ENCODE measurements at regions not wholly inside any gene's neighbourhood (a gene's known extent, or its start where the extent isn't known, plus 50 kb on each side); places are given as distances from the start of the nearest gene placed in this dataset.

DNA sequence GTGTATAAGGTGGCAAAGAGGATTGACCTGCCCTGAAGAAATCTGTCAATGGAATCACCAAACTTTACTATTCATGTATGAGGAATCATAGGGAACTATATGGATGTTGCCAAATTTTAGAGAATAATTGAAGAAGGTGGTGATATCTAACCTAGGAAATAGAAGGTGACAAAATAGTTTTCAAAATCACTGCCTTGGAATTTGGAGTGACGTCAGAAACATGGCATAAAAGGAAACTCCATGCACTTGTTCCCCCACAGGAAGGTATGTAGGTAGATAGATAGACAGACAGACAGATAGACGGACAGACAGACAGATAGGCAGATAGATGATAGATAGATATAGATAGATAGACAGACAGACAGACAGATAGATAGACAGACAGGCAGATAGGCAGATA, 793.9 kb upstream of the AMOT start:
- H3K36me3 ChIP-seq (ENCODE audit: insufficient read depth, low read length): no peaks in the 10 kb centered on the region
- H3K79me2 ChIP-seq (ENCODE audit: low read length): no peaks in the 10 kb centered on the region
- H3K27me3 ChIP-seq (ENCODE audit: low read length): no peaks in the 10 kb centered on the region
- H3K9me2 ChIP-seq (replicated peaks; ENCODE audit: insufficient read depth, low read length): no peaks in the 10 kb centered on the region
- H3K4me3 ChIP-seq (ENCODE audit: low read length): no peak overlapping the region
- DNase-seq: no peak
- H4K20me1 ChIP-seq (ENCODE audit: insufficient read depth, low read depth, low read length): no peaks in the 10 kb centered on the region
- no peak overlapping the region for H3K4me2 ChIP-seq (ENCODE audit: low read depth, low read length, poor library complexity, severe bottlenecking)
- no peak overlapping the region for H3K9ac ChIP-seq (ENCODE audit: low read length)
- no peak overlapping the region for H3K27ac ChIP-seq (ENCODE audit: low read length)
- no peaks in the 10 kb centered on the region for H3K4me1 ChIP-seq (ENCODE audit: low read length)
- no peaks in the 10 kb centered on the region for H3K9me3 ChIP-seq (ENCODE audit: low read length)
- H2AFZ ChIP-seq (ENCODE audit: low read length): no peak overlapping the region

DNA sequence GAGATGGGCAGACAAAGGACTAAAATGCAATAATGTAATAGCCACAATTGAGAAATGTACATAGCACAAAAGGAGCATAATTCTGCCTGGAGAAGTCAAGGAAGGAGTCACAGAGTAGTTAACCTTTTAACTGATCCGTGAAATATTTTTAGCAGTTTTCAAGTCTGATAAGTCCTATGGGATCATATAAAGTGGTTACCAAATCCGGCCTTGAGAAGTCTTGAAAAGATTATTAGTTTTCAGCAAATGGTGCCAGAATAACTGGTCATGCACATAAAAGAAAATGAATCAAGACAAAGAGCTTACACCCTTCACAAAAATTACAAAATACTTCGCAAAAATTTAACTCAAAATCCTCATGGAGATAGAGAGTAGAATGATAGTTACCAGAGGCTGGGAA, 788.7 kb upstream of the AMOT start:
- Histone ChIP-seq H3K27me3 (ENCODE audit: low read length) (no peaks in the 10 kb centered on the region), H3K79me2 (ENCODE audit: low read length) (no peaks in the 10 kb centered on the region), H4K20me1 (ENCODE audit: insufficient read depth, low read depth, low read length) (no peaks in the 10 kb centered on the region)

DNA sequence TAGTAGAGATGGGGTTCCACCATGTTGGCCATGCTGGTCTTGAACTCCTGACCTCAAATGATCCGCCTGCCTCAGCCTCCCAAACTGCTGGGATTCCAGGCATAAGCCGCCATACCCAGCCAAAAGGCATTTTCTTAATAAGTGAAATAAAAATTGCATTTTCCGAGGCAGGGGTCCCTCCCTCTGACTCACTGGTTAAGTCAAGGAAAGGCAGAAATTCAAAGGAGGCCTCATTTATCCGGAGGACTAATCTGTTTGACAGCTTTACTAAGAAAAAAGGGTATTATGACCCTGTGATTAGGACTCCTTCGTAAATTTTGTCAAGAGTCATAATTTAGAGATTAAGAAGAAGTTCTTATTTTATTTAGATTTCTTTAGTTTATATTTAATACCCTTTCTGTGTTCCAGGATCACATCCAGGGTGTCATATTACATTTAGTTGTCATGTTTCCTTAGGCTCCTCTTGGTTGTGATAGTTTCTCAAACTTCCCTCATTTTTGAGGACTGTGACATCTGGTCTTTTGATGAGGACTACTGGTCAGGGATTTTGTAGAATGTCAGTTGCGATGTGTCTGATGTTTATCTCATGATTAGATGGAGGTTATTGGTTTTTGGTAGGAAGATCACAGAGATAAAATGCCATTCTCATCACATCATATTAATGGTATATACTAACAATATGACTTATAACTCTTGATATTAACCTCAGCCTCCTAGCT, 753.7 kb upstream of the AMOT start:
- no peaks in the 10 kb centered on the region for H3K4me1 ChIP-seq (ENCODE audit: low read length)
- H4K20me1 ChIP-seq (ENCODE audit: insufficient read depth, low read depth, low read length): no peaks in the 10 kb centered on the region
- H3K27me3 ChIP-seq (ENCODE audit: low read length): no peaks in the 10 kb centered on the region
- no peak overlapping the region for H2AFZ ChIP-seq (ENCODE audit: low read length)
- H3K36me3 ChIP-seq (ENCODE audit: insufficient read depth, low read length): no peaks in the 10 kb centered on the region
- H3K4me2 ChIP-seq (ENCODE audit: low read depth, low read length, poor library complexity, severe bottlenecking): no peak overlapping the region
- no peaks in the 10 kb centered on the region for H3K79me2 ChIP-seq (ENCODE audit: low read length)
- H3K9me3 ChIP-seq (ENCODE audit: low read length): 0 out of 2 replicates have a peak, but pooled peaks cover 3% of the 10 kb centered on the region
- no peak overlapping the region for H3K27ac ChIP-seq (ENCODE audit: low read length)
- no peak for DNase-seq
- no peaks in the 10 kb centered on the region for H3K9me2 ChIP-seq (replicated peaks; ENCODE audit: insufficient read depth, low read length)
- no peak overlapping the region for H3K9ac ChIP-seq (ENCODE audit: low read length)
- H3K4me3 ChIP-seq (ENCODE audit: low read length): no peak overlapping the region

More for the DNA sequence above, 788.7 kb upstream of the AMOT start:
- Histone ChIP-seq H3K4me1 (ENCODE audit: low read length) (no peaks in the 10 kb centered on the region), H3K9me3 (ENCODE audit: low read length) (no peaks in the 10 kb centered on the region), H3K27ac (ENCODE audit: low read length) (no peak overlapping the region), H3K9me2 (replicated peaks; ENCODE audit: insufficient read depth, low read length) (no peaks in the 10 kb centered on the region), H3K4me2 (ENCODE audit: low read depth, low read length, poor library complexity, severe bottlenecking) (no peak overlapping the region), H3K4me3 (ENCODE audit: low read length) (no peak overlapping the region), H2AFZ (ENCODE audit: low read length) (no peak overlapping the region), H3K9ac (ENCODE audit: low read length) (no peak overlapping the region), H3K36me3 (ENCODE audit: insufficient read depth, low read length) (no peaks in the 10 kb centered on the region)
- no peak for DNase-seq

DNA sequence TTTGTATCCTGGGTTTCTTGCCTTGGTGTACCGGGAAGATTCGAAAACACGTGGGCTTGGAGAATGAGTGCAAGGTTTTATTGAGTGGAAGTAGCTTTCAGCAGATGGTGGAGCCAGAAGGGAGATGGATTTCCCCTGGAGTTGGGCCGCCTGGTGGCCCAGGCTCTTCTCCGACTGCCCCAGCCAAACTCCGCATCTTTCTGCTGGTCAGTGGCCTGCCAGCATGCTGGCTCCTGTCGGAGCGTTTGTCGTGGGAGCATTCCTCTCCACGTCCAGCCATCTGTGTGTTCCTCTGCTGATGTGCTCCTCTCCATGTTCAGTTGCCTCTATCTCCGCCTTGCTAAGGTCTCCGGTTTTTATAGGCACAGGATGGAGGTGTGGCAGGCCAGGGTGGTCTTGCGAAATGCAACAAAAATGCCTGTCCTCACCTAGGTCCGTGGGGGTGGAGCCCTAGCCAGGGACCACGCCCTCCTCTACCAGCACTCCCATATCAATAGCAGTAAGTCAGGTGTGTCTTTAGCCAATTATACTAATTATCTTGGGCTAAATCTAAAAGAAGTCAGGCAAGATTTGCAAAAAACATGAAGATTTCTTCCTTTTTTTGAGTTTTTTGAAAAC, 745.8 kb upstream of the AMOT start:
- H3K9me2 ChIP-seq (replicated peaks; ENCODE audit: insufficient read depth, low read length): no peaks in the 10 kb centered on the region
- H3K4me2 ChIP-seq (ENCODE audit: low read depth, low read length, poor library complexity, severe bottlenecking): no peak overlapping the region
- peaks cover 4% of the 10 kb centered on the region; the same call in 1 of the 2 replicates for H3K9me3 ChIP-seq (ENCODE audit: low read length)
- H3K4me3 ChIP-seq (ENCODE audit: low read length): no peak overlapping the region
- H3K9ac ChIP-seq (ENCODE audit: low read length): no peak overlapping the region
- no peaks in the 10 kb centered on the region for H3K36me3 ChIP-seq (ENCODE audit: insufficient read depth, low read length)
- no peaks in the 10 kb centered on the region for H3K79me2 ChIP-seq (ENCODE audit: low read length)
- H3K4me1 ChIP-seq (ENCODE audit: low read length): no peaks in the 10 kb centered on the region
- H2AFZ ChIP-seq (ENCODE audit: low read length): no peak overlapping the region
- no peaks in the 10 kb centered on the region for H4K20me1 ChIP-seq (ENCODE audit: insufficient read depth, low read depth, low read length)
- H3K27ac ChIP-seq (ENCODE audit: low read length): no peak overlapping the region
- no peak for DNase-seq
- no peaks in the 10 kb centered on the region for H3K27me3 ChIP-seq (ENCODE audit: low read length)

DNA sequence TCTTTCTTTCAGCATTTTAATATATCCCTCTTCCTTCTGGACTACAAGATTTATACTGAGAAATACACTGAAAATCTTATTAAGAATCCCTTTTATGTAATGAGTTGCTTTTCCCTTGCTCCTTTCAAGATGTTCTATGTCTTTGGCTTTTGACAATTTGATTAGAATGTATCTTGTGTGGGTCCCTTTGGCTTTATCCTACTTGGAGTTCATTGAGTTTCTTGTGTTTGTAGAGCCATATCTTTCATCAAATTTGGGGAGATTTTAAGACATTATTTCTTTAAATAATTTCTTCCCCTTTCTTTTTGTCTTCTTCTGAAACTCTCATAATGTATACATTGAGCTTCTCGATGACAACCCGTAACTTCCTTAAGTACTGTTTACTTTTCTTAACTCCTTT, 739.9 kb upstream of the AMOT start:
- H3K9me2 ChIP-seq (replicated peaks; ENCODE audit: insufficient read depth, low read length): no peaks in the 10 kb centered on the region
- no peaks in the 10 kb centered on the region for H3K4me1 ChIP-seq (ENCODE audit: low read length)

DNA sequence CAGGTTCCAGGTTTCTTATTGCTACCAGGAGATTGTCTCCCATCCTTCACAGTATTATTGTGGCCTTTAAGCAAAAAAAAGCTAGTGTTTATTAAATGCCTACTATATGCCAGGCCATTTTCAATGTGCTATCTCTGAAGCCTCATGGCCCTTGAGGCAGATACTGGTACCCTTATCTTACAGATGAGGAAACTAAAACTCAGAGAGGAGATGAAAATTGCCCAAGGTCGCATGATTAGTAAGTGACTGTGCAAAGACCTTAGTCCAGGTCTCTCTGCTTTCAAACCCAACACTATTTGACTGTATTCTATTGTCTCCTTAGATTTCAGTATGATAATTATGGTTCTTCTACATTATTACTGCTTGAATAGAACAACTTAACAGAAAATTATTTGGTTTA, 717.9 kb upstream of the AMOT start:
- H4K20me1 ChIP-seq (ENCODE audit: insufficient read depth, low read depth, low read length): no peaks in the 10 kb centered on the region
- H3K9me3 ChIP-seq (ENCODE audit: low read length): no peaks in the 10 kb centered on the region
- no peak overlapping the region for H3K27ac ChIP-seq (ENCODE audit: low read length)
- no peaks in the 10 kb centered on the region for H3K79me2 ChIP-seq (ENCODE audit: low read length)
- no peaks in the 10 kb centered on the region for H3K27me3 ChIP-seq (ENCODE audit: low read length)
- no peak for DNase-seq
- no peaks in the 10 kb centered on the region for H3K9me2 ChIP-seq (replicated peaks; ENCODE audit: insufficient read depth, low read length)
- no peaks in the 10 kb centered on the region for H3K36me3 ChIP-seq (ENCODE audit: insufficient read depth, low read length)
- H3K4me2 ChIP-seq (ENCODE audit: low read depth, low read length, poor library complexity, severe bottlenecking): no peak overlapping the region
- H3K4me1 ChIP-seq (ENCODE audit: low read length): no peaks in the 10 kb centered on the region
- no peak overlapping the region for H3K4me3 ChIP-seq (ENCODE audit: low read length)
- H3K9ac ChIP-seq (ENCODE audit: low read length): no peak overlapping the region
- H2AFZ ChIP-seq (ENCODE audit: low read length): no peak overlapping the region

More for the DNA sequence above, 739.9 kb upstream of the AMOT start:
- Histone ChIP-seq H3K9me3 (ENCODE audit: low read length) (peaks cover 12% of the 10 kb centered on the region; the same call in 1 of the 2 replicates), H2AFZ (ENCODE audit: low read length) (no peak overlapping the region), H3K79me2 (ENCODE audit: low read length) (no peaks in the 10 kb centered on the region), H4K20me1 (ENCODE audit: insufficient read depth, low read depth, low read length) (no peaks in the 10 kb centered on the region), H3K27me3 (ENCODE audit: low read length) (no peaks in the 10 kb centered on the region), H3K9ac (ENCODE audit: low read length) (no peak overlapping the region), H3K4me2 (ENCODE audit: low read depth, low read length, poor library complexity, severe bottlenecking) (no peak overlapping the region), H3K36me3 (ENCODE audit: insufficient read depth, low read length) (no peaks in the 10 kb centered on the region), H3K27ac (ENCODE audit: low read length) (no peak overlapping the region), H3K4me3 (ENCODE audit: low read length) (no peak overlapping the region)
- DNase-seq: no peak

DNA sequence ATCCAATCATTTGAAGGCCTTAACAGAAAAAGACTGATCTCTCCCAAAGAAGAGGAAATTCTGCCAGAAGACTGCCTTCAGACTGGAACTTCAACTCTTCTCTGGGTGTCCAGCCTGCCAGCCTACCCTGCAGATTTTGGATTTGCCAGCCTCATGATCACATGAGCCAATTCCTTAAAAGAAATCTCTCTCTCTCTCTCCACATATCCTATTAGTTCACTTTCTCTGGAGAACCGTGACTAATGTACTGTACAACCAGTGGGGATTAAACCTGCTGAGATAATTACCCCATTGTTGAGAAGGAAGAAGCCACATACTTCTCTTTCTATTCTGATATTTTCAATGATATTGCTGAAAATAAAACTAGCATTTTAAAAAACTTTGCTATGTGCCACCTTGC, 711.3 kb upstream of the AMOT start:
- Histone ChIP-seq H2AFZ (ENCODE audit: low read length) (no peak overlapping the region), H3K9me2 (replicated peaks; ENCODE audit: insufficient read depth, low read length) (no peaks in the 10 kb centered on the region), H3K9me3 (ENCODE audit: low read length) (no peaks in the 10 kb centered on the region), H3K4me3 (ENCODE audit: low read length) (no peak overlapping the region), H4K20me1 (ENCODE audit: insufficient read depth, low read depth, low read length) (no peaks in the 10 kb centered on the region), H3K27me3 (ENCODE audit: low read length) (no peaks in the 10 kb centered on the region), H3K36me3 (ENCODE audit: insufficient read depth, low read length) (no peaks in the 10 kb centered on the region), H3K9ac (ENCODE audit: low read length) (no peak overlapping the region), H3K4me1 (ENCODE audit: low read length) (no peaks in the 10 kb centered on the region), H3K4me2 (ENCODE audit: low read depth, low read length, poor library complexity, severe bottlenecking) (no peak overlapping the region), H3K79me2 (ENCODE audit: low read length) (no peaks in the 10 kb centered on the region), H3K27ac (ENCODE audit: low read length) (no peak overlapping the region)
- no peak for DNase-seq

DNA sequence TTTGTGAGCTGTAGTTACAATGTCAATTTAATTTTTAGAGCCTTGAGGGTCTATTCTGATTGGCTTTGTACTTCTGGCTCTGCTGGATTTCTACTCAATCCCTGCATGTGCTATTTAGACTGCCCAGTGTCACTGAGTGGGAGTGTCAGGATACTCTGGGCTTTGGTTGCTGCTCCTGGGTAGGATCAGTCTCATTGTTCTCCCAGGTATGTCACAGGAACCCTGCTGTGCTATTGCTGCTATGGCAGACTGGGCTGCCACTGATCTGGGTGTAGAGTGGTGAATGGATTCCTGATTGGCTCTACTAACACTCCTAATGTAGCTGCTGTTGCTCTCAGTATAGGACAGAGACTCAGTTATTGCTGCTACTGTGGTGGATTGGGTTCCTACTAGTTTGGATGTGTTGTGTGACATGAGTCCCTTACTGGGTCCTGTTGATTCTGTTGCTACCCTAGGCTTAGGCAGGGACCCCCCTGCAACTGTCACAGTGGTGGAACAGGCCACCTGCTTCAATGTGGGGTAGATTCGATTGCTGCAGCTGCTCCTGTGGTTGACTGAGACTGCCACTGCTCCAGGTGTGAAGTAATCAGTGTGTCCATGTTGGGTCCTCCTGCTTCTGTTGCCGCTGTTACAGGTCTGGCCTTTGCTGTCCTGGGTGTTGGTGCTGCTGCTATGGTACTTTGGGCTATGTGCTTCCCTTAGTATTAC, 707.8 kb upstream of the AMOT start:
- Histone ChIP-seq H2AFZ (ENCODE audit: low read length) (no peak overlapping the region), H3K27me3 (ENCODE audit: low read length) (no peaks in the 10 kb centered on the region), H3K9me3 (ENCODE audit: low read length) (no peaks in the 10 kb centered on the region), H3K4me2 (ENCODE audit: low read depth, low read length, poor library complexity, severe bottlenecking) (no peak overlapping the region), H3K79me2 (ENCODE audit: low read length) (no peaks in the 10 kb centered on the region), H4K20me1 (ENCODE audit: insufficient read depth, low read depth, low read length) (no peaks in the 10 kb centered on the region), H3K27ac (ENCODE audit: low read length) (no peak overlapping the region), H3K4me1 (ENCODE audit: low read length) (no peaks in the 10 kb centered on the region), H3K36me3 (ENCODE audit: insufficient read depth, low read length) (no peaks in the 10 kb centered on the region), H3K4me3 (ENCODE audit: low read length) (no peak overlapping the region), H3K9ac (ENCODE audit: low read length) (no peak overlapping the region), H3K9me2 (replicated peaks; ENCODE audit: insufficient read depth, low read length) (no peaks in the 10 kb centered on the region)
- no peak for DNase-seq
